ENCODE measurements at regions not wholly inside any gene's neighbourhood (a gene's known extent, or its start where the extent isn't known, plus 50 kb on each side); places are given as distances from the start of the nearest gene placed in this dataset.

GRCh38 chr2:30040147-30040546 lies 106.7 kb upstream of the YPEL5 start:
- POLR2A ChIA-PET: no interaction called here
- TF ChIP-seq, protein P1, sequence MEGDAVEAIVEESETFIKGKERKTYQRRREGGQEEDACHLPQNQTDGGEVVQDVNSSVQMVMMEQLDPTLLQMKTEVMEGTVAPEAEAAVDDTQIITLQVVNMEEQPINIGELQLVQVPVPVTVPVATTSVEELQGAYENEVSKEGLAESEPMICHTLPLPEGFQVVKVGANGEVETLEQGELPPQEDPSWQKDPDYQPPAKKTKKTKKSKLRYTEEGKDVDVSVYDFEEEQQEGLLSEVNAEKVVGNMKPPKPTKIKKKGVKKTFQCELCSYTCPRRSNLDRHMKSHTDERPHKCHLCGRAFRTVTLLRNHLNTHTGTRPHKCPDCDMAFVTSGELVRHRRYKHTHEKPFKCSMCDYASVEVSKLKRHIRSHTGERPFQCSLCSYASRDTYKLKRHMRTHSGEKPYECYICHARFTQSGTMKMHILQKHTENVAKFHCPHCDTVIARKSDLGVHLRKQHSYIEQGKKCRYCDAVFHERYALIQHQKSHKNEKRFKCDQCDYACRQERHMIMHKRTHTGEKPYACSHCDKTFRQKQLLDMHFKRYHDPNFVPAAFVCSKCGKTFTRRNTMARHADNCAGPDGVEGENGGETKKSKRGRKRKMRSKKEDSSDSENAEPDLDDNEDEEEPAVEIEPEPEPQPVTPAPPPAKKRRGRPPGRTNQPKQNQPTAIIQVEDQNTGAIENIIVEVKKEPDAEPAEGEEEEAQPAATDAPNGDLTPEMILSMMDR (IDR thresholded peaks at IDR 0.05; ENCODE audit: control extremely low read depth, extremely low read depth, low read depth, missing control alignments): no peak
- DNase-seq (ENCODE audit: extremely low spot score): no peak
- CTCF ChIA-PET: interaction anchor here (0.8 to 1.5 kb wide), 3 partner anchors 11 to 117 kb away, joined by 3 to 9 read pairs (median 3); no protein-coding TSS in a partner anchor

DNA sequence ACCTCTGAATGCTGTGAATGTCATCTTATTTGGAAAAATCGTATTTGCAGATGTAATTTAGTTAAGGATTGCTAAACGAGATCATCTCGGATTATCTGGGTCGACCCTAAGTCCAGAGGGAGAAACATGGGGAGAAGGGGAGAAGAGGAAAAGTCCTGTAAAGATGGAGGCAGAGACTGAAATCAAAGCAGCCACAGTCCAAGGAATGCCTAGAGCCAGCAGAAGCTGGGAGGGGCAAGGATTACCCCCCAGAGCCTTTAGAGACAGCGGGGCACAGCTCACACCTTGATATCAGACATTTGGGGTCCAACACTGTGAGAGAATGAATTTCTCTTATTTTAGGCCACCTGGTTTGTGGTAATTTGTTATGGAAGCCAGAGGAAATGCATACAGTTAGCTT lies 104.9 kb upstream of the YPEL5 start:
- ChIA-PET POLR2A (no interaction called here), CTCF (interaction anchor here (0.6 to 1.2 kb wide), 4 partner anchors 15 to 153 kb away, joined by 3 to 4 read pairs (median 4); no protein-coding TSS in a partner anchor)
- DNase-seq (ENCODE audit: extremely low spot score): no peak
- TF ChIP-seq, protein P1 (IDR thresholded peaks at IDR 0.05; ENCODE audit: control extremely low read depth, extremely low read depth, low read depth, missing control alignments): no peak

DNA sequence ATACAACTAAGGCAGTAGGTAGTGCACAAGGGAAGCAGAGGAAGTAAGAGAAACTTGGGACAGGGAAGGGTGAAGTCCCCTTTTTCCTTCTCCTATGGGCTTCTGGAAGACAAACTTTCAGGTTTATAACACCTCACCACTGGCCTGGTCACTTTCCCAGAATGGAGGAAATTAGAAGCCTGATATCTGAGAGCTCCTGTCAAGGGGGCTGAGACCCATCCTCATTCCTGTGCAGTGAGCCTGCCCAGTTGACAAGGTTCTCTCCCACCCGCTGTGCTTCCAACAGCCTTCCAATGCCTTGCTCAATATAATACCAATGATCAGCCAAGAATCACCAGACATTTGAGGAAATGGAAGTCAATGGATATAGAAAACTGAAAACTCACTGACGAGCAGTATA lies 100.4 kb upstream of the YPEL5 start:
- DNase-seq (ENCODE audit: extremely low spot score): no peak
- ChIA-PET CTCF (no interaction called here), POLR2A (no interaction called here)
- TF ChIP-seq, protein P1 (IDR thresholded peaks at IDR 0.05; ENCODE audit: control extremely low read depth, extremely low read depth, low read depth, missing control alignments): no peak

- CTCF ChIA-PET: no interaction called here
- POLR2A ChIA-PET: no interaction called here
Observed at GRCh38 chr2:30046979-30047378, 99.8 kb upstream of the YPEL5 start.

GRCh38 chr2:30048636-30049175 lies 98.1 kb upstream of the YPEL5 start:
- no peak for DNase-seq (ENCODE audit: extremely low spot score)
- ChIA-PET POLR2A (no interaction called here), CTCF (no interaction called here)
- TF ChIP-seq, protein P1 (IDR thresholded peaks at IDR 0.05; ENCODE audit: control extremely low read depth, extremely low read depth, low read depth, missing control alignments): no peak

More at GRCh38 chr2:30046979-30047378, 99.8 kb upstream of the YPEL5 start:
- DNase-seq (ENCODE audit: extremely low spot score): no peak
- TF ChIP-seq, protein P1 (IDR thresholded peaks at IDR 0.05; ENCODE audit: control extremely low read depth, extremely low read depth, low read depth, missing control alignments): no peak

- ChIA-PET CTCF (no interaction called here), POLR2A (no interaction called here)
- no peak for DNase-seq (ENCODE audit: extremely low spot score)
- TF ChIP-seq, protein P1 (IDR thresholded peaks at IDR 0.05; ENCODE audit: control extremely low read depth, extremely low read depth, low read depth, missing control alignments): no peak
Observed at GRCh38 chr2:30055548-30055947, 91.3 kb upstream of the YPEL5 start.

All from GM10248 (cell line).